Raji (cell line): ENCODE measurements at regions not wholly inside any gene's neighbourhood (a gene's known extent, or its start where the extent isn't known, plus 50 kb on each side); places are given as distances from the start of the nearest gene placed in this dataset.

ENCODE experiments used
- POLR2A ChIP-seq: IDR thresholded peaks from 2 replicates; pipeline ENCODE4 v1.6.1; 2011; ENCODE audit warnings: low read depth, low read length, control low read depth; ENCODE audit not compliant: insufficient read depth

- TF ChIP-seq POLR2A = no peak
Measured at GRCh38 chr13:74024314-74024713, 109.9 kb downstream of the KLF12 start.

GRCh38 chr13:74023484-74023883 lies 110.7 kb downstream of the KLF12 start:
- no peak for TF ChIP-seq POLR2A

GRCh38 chr13:74021505-74021904 lies 112.7 kb downstream of the KLF12 start:
- TF ChIP-seq POLR2A = no peak

GRCh38 chr13:74018062-74018431 lies 116.2 kb downstream of the KLF12 start:
- no peak for TF ChIP-seq POLR2A

GRCh38 chr13:74017301-74018061 lies 116.7 kb downstream of the KLF12 start:
- no peak for TF ChIP-seq POLR2A

- no peak for TF ChIP-seq POLR2A
Measured at GRCh38 chr13:74015137-74015536, 119.1 kb downstream of the KLF12 start.

GRCh38 chr13:74009100-74009668 lies 125.0 kb downstream of the KLF12 start:
- no peak for TF ChIP-seq POLR2A

GRCh38 chr13:74006666-74007065 lies 127.5 kb downstream of the KLF12 start:
- no peak for TF ChIP-seq POLR2A

- TF ChIP-seq POLR2A = no peak
Measured at GRCh38 chr13:74005320-74006157, 128.7 kb downstream of the KLF12 start.

- TF ChIP-seq POLR2A = no peak
Measured at GRCh38 chr13:74004109-74004508, 130.1 kb downstream of the KLF12 start.

GRCh38 chr13:74003374-74003773 lies 130.8 kb downstream of the KLF12 start:
- TF ChIP-seq POLR2A = no peak

GRCh38 chr13:74000876-74001275 lies 133.3 kb downstream of the KLF12 start:
- no peak for TF ChIP-seq POLR2A

- TF ChIP-seq POLR2A = no peak
Measured at GRCh38 chr13:73998631-73999030, 135.6 kb downstream of the KLF12 start.

- TF ChIP-seq POLR2A = no peak
Measured at GRCh38 chr13:73997964-73998363, 136.2 kb downstream of the KLF12 start.

GRCh38 chr13:73996569-73996968 lies 137.6 kb downstream of the KLF12 start:
- TF ChIP-seq POLR2A = no peak

- no peak for TF ChIP-seq POLR2A
Measured at GRCh38 chr13:73995736-73996135, 138.5 kb downstream of the KLF12 start.
